Thyroid gland (tissue), 4 donors: ENCODE measurements at regions not wholly inside any gene's neighbourhood (a gene's known extent, or its start where the extent isn't known, plus 50 kb on each side); places are given as distances from the start of the nearest gene placed in this dataset.

ENCODE experiments used
- POLR2A ChIP-seq, 2 donors: fragments of 450-650 bp; IDR thresholded peaks; one replicate each; pipeline ENCODE4 v1.6.1; 2017; ENCODE audit warnings: antibody characterized with exemption in 2 of 2, mild to moderate bottlenecking in 2 of 2, moderate library complexity in 1 of 2
- TF ChIP-seq, protein P1 (sequence below), 6 experiments: fragments of 200-600 bp in 3 of 6; fragments of 450-650 bp in 3 of 6; sonication (generic) in 3 of 6; IDR thresholded peaks; one replicate each; pipeline ENCODE4 v1.5.1; 2016 to 2019; ENCODE audit warnings: antibody characterized with exemption in 6 of 6, mild to moderate bottlenecking in 2 of 6, inconsistent platforms in 1 of 6, moderate library complexity in 1 of 6

DNA sequence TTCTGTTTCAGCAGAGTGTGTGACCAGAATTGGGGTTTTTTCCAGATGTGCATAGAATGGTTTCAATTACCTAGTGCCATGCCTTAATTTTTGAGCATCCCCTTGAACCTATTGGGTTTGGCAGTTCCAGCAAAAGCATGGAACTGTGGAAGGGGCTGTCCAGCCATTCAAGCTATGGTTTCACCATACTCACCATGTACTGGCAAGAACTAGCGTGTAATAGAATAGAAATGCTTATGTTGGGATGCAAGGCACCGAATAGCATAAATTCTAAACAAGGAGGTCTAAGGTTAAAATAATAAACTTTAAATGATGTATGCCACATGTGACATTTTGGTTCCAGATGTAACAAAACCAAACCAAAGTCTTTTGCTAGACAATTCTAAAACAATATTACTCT lies 91.4 kb downstream of the MTERF1 start:
- TF ChIP-seq, protein P1, sequence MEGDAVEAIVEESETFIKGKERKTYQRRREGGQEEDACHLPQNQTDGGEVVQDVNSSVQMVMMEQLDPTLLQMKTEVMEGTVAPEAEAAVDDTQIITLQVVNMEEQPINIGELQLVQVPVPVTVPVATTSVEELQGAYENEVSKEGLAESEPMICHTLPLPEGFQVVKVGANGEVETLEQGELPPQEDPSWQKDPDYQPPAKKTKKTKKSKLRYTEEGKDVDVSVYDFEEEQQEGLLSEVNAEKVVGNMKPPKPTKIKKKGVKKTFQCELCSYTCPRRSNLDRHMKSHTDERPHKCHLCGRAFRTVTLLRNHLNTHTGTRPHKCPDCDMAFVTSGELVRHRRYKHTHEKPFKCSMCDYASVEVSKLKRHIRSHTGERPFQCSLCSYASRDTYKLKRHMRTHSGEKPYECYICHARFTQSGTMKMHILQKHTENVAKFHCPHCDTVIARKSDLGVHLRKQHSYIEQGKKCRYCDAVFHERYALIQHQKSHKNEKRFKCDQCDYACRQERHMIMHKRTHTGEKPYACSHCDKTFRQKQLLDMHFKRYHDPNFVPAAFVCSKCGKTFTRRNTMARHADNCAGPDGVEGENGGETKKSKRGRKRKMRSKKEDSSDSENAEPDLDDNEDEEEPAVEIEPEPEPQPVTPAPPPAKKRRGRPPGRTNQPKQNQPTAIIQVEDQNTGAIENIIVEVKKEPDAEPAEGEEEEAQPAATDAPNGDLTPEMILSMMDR (IDR thresholded peaks at IDR 0.05): no peak
- no peak for TF ChIP-seq POLR2A (IDR thresholded peaks at IDR 0.05)
